A549 (cell line): ENCODE measurements at regions not wholly inside any gene's neighbourhood (a gene's known extent, or its start where the extent isn't known, plus 50 kb on each side); places are given as distances from the start of the nearest gene placed in this dataset.

Source experiments
- BHLHE40 ChIP-seq: IDR thresholded peaks from 2 replicates; pipeline ENCODE4 v1.6.1; 2012; ENCODE audit warnings: low read depth, low read length, inconsistent platforms
- CTCF ChIP-seq: fragments of >200 bp; sonication (Bioruptor Twin); formaldehyde crosslinking; IDR thresholded peaks from 3 replicates; pipeline ENCODE4 v1.5.1; 2016
- ESRRA ChIP-seq: fragments of 150-350 bp; IDR thresholded peaks from 2 replicates; pipeline ENCODE4 v1.6.1; 2014; ENCODE audit warnings: mild to moderate bottlenecking, low read length, borderline replicate concordance
- HOXB13 ChIP-seq: fragments of 250-450 bp; sonication (Bioruptor Pico); IDR thresholded peaks from 2 replicates; pipeline ENCODE4 v1.5.0; 2020; ENCODE audit warnings: low read depth, mild to moderate bottlenecking, moderate library complexity
- KDM1A ChIP-seq: fragments of 200-600 bp; sonication (generic); IDR thresholded peaks from 2 replicates; pipeline ENCODE4 v1.6.1; 2016; ENCODE audit warnings: low read depth, mild to moderate bottlenecking
- NR3C1 ChIP-seq: fragments of >200 bp; sonication (Bioruptor Twin); formaldehyde crosslinking; IDR thresholded peaks from 3 replicates; pipeline ENCODE4 v1.6.1; 2017
- PHF8 ChIP-seq: fragments of 200-600 bp; sonication (generic); IDR thresholded peaks from 2 replicates; pipeline ENCODE4 v1.6.1; 2016; ENCODE audit warnings: low read depth, mild to moderate bottlenecking, antibody characterized with exemption, moderate library complexity, borderline replicate concordance
- POLR2AphosphoS2 ChIP-seq: conservative IDR thresholded peaks from 2 replicates; pipeline ENCODE4 v1.6.1; 2012; ENCODE audit warnings: low read length, improper control_type of control experiment, inconsistent platforms
- RAD21 ChIP-seq, 2 experiments: fragments of >200 bp in 1 of 2; sonication (Bioruptor Twin) in 1 of 2; formaldehyde crosslinking in 1 of 2; IDR thresholded peaks in 1 of 2; conservative IDR thresholded peaks in 1 of 2; 2 replicates in 1 of 2; 3 replicates in 1 of 2; pipeline ENCODE4 v1.6.1; 2012 to 2018; ENCODE audit warnings: inconsistent platforms in 1 of 2
- ZC3H11A ChIP-seq: fragments of 450-650 bp; IDR thresholded peaks from 2 replicates; pipeline ENCODE4 v1.6.1; 2014; ENCODE audit warnings: antibody characterized with exemption, mild to moderate bottlenecking

DNA sequence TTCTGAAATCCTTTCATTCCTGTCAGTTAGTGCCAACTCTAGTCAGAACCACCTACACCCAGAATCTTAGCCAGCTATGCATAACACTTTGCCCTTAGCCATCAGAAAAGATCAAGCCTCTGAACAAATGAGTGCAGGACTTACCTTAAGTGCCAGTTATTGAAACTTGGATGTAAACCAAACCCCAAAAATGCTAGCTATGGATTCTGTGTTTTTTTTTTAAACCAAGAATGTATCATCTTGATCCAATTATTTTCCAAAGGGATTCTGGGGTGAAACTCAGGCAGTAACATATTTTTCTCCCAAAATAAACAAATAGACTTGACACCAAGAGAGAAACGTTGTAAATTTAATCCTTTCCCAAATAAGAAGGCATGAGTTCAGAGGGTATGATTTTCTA, 538.6 kb upstream of the ADAMTS5 start:
- TF ChIP-seq POLR2AphosphoS2 (no peak), CTCF (no peak), PHF8 (no peak), RAD21 (conservative IDR thresholded peaks at IDR 0.05 in 1 of 2, IDR thresholded peaks at IDR 0.05 in 1 of 2) (no peak), ZC3H11A (no peak), HOXB13 (CRISPR knock-in tag) (no peak), ESRRA (no peak), BHLHE40 (no peak), NR3C1 (no peak), KDM1A (no peak)
